BLaER1 (cell line): ENCODE measurements at regions not wholly inside any gene's neighbourhood (a gene's known extent, or its start where the extent isn't known, plus 50 kb on each side); places are given as distances from the start of the nearest gene placed in this dataset.

Experiments used
- H3K27ac ChIP-seq: shearing (Covaris generic); formaldehyde crosslinking; 2 replicates; pipeline ENCODE4 v1.8.1; 2022
- H3K27me3 ChIP-seq: shearing (Covaris generic); formaldehyde crosslinking; 2 replicates; pipeline ENCODE4 v1.8.1; 2022
- H3K36me3 ChIP-seq: shearing (Covaris generic); formaldehyde crosslinking; 2 replicates; pipeline ENCODE4 v1.8.1; 2022
- H3K4me1 ChIP-seq: shearing (Covaris generic); formaldehyde crosslinking; 2 replicates; pipeline ENCODE4 v1.8.1; 2022
- H3K4me2 ChIP-seq: shearing (Covaris generic); formaldehyde crosslinking; 2 replicates; pipeline ENCODE4 v1.8.1; 2022
- H3K4me3 ChIP-seq: shearing (Covaris generic); formaldehyde crosslinking; 2 replicates; pipeline ENCODE4 v1.8.1; 2022
- H3K9ac ChIP-seq: shearing (Covaris generic); formaldehyde crosslinking; 2 replicates; pipeline ENCODE4 v1.8.1; 2022
- H3K9me3 ChIP-seq: shearing (Covaris generic); formaldehyde crosslinking; 2 replicates; pipeline ENCODE4 v1.8.1; 2022
- H4K20me1 ChIP-seq: shearing (Covaris generic); formaldehyde crosslinking; 2 replicates; pipeline ENCODE4 v1.8.1; 2022
- Cebpa-rat ChIP-seq: shearing (Covaris generic); IDR thresholded peaks from 2 replicates; pipeline ENCODE4 v1.8.1; 2022

DNA sequence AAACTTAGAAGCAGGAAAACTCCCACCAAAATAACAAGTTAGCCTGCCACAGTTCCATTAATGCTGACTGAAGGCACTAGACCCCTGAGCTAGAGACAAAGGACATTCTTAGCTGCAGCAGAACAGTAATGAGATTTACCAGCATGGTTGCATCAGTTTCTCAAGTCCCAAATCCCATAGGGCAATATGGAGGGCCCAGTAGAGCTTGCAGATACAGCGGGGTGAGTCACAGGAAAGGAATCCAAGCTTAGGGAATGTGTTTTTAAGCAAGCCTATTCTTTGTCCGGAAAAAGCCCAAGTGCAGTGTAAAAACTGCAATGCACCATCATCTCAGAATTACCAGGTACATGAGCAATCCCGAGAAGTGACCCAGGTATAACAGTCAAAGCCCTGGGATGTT is 51.3 kb upstream of the EXOC1L start:
- H3K27ac ChIP-seq, result no peak overlapping the region
- no peaks in the 10 kb centered on the region for H3K27me3 ChIP-seq
- H3K4me1 ChIP-seq, result no peaks in the 10 kb centered on the region
- no peak overlapping the region for H3K9ac ChIP-seq
- TF ChIP-seq Cebpa-rat, result no peak
- H3K9me3 ChIP-seq, result no peaks in the 10 kb centered on the region
- H3K36me3 ChIP-seq, result no peaks in the 10 kb centered on the region
- H3K4me2 ChIP-seq, result no peak overlapping the region
- H3K4me3 ChIP-seq, result no peak overlapping the region
- no peaks in the 10 kb centered on the region for H4K20me1 ChIP-seq
